ENCODE measurements at regions not wholly inside any gene's neighbourhood (a gene's known extent, or its start where the extent isn't known, plus 50 kb on each side); places are given as distances from the start of the nearest gene placed in this dataset.

DNA sequence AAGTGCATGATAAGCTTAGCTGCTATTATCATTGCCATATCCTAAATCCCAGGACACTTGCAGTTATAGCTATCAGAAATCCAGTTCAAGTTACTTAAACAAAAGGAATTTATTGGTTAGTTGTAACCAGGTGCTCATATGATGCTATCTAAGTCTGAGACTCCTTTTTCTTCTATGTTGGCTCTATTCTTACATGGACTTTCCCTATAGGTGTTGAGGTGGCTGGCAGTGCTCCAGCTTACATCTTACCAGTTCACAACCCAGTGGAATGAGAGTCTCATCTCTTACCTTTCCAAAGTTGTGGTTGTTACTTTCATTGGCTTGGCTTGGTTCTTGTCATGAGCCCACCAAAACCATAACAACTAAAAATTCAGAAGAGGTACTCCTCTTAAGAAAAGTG is 94.6 kb downstream of the DACT1 start:
- TF ChIP-seq ZFP3 (CRISPR knock-in tag; IDR thresholded peaks at IDR 0.05) (no peak), ZFP30 (CRISPR knock-in tag; IDR thresholded peaks at IDR 0.05) (no peak), ZNF565 (CRISPR knock-in tag; conservative IDR thresholded peaks at IDR 0.05; ENCODE audit: low read depth) (no peak), ZC3H10 (CRISPR knock-in tag; IDR thresholded peaks at IDR 0.05) (no peak), CSDC2 (CRISPR knock-in tag; IDR thresholded peaks at IDR 0.05) (no peak)
- TF ChIP-seq, protein P1, sequence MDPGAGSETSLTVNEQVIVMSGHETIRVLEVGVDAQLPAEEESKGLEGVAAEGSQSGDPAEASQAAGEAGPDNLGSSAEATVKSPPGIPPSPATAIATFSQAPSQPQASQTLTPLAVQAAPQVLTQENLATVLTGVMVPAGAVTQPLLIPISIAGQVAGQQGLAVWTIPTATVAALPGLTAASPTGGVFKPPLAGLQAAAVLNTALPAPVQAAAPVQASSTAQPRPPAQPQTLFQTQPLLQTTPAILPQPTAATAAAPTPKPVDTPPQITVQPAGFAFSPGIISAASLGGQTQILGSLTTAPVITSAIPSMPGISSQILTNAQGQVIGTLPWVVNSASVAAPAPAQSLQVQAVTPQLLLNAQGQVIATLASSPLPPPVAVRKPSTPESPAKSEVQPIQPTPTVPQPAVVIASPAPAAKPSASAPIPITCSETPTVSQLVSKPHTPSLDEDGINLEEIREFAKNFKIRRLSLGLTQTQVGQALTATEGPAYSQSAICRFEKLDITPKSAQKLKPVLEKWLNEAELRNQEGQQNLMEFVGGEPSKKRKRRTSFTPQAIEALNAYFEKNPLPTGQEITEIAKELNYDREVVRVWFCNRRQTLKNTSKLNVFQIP (CRISPR knock-in tag; IDR thresholded peaks at IDR 0.05; ENCODE audit: borderline replicate concordance, low read depth): no peak
- ATAC-seq: no peak

DNA sequence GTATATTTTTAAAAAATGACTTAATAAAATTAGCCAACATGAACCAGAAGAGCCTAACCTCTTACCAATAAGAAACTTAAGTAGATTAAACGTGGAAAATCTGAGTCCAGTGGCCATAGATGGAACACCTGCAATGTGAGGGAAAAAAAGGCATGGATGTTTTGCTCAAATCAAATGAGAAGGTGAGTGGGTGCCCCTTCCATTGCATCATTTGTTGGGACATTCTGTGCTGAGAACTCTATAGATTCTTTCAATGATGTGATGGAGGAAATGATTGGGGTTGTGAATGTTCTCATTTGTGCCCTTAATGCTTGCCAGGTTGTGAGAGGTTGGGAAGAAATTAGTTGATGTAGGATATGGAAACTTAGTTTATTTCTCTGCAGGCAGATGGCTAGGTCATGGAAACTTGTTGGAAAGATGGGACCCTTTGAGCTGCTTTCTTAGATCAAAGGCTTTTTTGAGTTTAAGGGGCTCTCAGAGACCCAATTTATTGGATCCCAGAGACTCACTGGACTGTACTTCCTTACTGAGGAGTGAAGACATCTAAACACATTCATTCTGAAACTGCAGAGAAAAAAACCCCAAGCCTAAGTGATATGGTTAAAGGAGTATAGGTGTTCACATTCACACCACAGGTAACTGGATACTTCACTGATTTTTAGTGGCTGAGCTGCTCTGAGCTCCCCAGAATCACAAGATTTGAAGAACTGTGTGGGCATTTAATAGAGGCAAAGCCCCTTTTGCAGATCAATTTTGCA is 95.9 kb downstream of the DACT1 start:
- no peak for TF ChIP-seq SNAI2 (CRISPR knock-in tag; IDR thresholded peaks at IDR 0.05)
- no peak for TF ChIP-seq ISL1 (CRISPR knock-in tag; IDR thresholded peaks at IDR 0.05)
- no peak for TF ChIP-seq ZC3H10 (CRISPR knock-in tag; IDR thresholded peaks at IDR 0.05)
- TF ChIP-seq RARB (CRISPR knock-in tag; IDR thresholded peaks at IDR 0.05): no peak
- no peak for TF ChIP-seq ZNF70 (CRISPR knock-in tag; IDR thresholded peaks at IDR 0.05)
- TF ChIP-seq CSDC2 (CRISPR knock-in tag; IDR thresholded peaks at IDR 0.05): no peak
- TF ChIP-seq ZFP3 (CRISPR knock-in tag; IDR thresholded peaks at IDR 0.05): no peak
- TF ChIP-seq GLIS3 (CRISPR knock-in tag; IDR thresholded peaks at IDR 0.05): no peak
- TF ChIP-seq TOX (CRISPR knock-in tag; IDR thresholded peaks at IDR 0.05; ENCODE audit: borderline replicate concordance): no peak
- no peak for TF ChIP-seq OSR1 (CRISPR knock-in tag; IDR thresholded peaks at IDR 0.05)
- TF ChIP-seq PPARA (CRISPR knock-in tag; IDR thresholded peaks at IDR 0.05; ENCODE audit: borderline replicate concordance): no peak
- TF ChIP-seq BACH2 (CRISPR knock-in tag; IDR thresholded peaks at IDR 0.05; ENCODE audit: borderline replicate concordance): no peak
- no peak for TF ChIP-seq ARNTL (CRISPR knock-in tag; IDR thresholded peaks at IDR 0.05; ENCODE audit: borderline replicate concordance, low read depth)
- no peak for ATAC-seq

DNA sequence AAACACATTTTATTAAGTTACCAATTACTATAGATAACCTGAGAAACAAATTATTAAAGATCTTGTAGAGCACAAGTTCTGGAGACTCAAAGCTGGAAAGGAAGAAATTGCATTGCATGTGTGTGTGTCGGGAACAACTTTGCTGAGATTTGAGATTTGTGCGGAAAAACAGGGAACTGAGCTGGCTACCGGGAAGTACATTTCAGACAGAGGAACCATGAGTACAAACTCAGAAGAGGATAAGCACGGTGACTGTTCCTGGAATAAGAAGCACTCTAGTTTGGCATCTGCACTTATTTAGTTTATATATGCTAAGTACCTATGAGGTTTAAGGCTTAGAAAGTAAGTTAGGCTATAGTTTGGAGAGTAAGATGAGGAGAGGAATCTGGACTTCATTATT is 97.8 kb downstream of the DACT1 start:
- no peak for ATAC-seq
- no peak for TF ChIP-seq ARNTL (CRISPR knock-in tag; IDR thresholded peaks at IDR 0.05; ENCODE audit: borderline replicate concordance, low read depth)
- TF ChIP-seq, protein P2, sequence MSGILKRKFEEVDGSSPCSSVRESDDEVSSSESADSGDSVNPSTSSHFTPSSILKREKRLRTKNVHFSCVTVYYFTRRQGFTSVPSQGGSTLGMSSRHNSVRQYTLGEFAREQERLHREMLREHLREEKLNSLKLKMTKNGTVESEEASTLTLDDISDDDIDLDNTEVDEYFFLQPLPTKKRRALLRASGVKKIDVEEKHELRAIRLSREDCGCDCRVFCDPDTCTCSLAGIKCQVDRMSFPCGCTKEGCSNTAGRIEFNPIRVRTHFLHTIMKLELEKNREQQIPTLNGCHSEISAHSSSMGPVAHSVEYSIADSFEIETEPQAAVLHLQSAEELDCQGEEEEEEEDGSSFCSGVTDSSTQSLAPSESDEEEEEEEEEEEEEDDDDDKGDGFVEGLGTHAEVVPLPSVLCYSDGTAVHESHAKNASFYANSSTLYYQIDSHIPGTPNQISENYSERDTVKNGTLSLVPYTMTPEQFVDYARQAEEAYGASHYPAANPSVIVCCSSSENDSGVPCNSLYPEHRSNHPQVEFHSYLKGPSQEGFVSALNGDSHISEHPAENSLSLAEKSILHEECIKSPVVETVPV (CRISPR knock-in tag; IDR thresholded peaks at IDR 0.05): no peak

DNA sequence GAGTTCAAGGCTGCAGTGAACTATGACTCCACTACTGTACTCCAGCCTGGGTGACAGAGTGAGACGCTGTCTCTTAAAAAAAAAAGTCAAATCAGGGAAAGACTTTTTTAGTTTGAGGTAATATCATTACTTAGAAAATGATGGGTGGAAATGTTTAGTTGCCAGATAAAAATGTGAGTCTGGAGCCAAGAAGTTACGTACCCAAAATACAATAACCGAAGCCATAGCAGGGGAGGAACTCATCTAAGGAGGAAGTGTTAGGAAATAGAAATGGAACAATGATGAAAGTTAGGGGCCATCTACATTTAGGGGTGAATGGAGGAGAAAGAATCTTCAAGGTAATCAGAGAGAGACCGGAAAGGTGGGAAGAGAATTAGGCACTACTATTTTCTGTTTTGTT is 98.8 kb downstream of the DACT1 start:
- TF ChIP-seq OSR1 (CRISPR knock-in tag; IDR thresholded peaks at IDR 0.05) (no peak), GLIS3 (CRISPR knock-in tag; IDR thresholded peaks at IDR 0.05) (no peak), ESRRG (CRISPR knock-in tag; IDR thresholded peaks at IDR 0.05) (no peak), ZFP30 (CRISPR knock-in tag; IDR thresholded peaks at IDR 0.05) (no peak), BACH2 (CRISPR knock-in tag; IDR thresholded peaks at IDR 0.05; ENCODE audit: borderline replicate concordance) (no peak), ARNTL (CRISPR knock-in tag; IDR thresholded peaks at IDR 0.05; ENCODE audit: borderline replicate concordance, low read depth) (no peak), ZNF8 (CRISPR knock-in tag; IDR thresholded peaks at IDR 0.05) (no peak), ZNF565 (CRISPR knock-in tag; conservative IDR thresholded peaks at IDR 0.05; ENCODE audit: low read depth) (no peak), ISL1 (CRISPR knock-in tag; IDR thresholded peaks at IDR 0.05) (no peak), ZC3H10 (CRISPR knock-in tag; IDR thresholded peaks at IDR 0.05) (no peak), CSDC2 (CRISPR knock-in tag; IDR thresholded peaks at IDR 0.05) (no peak), PPARA (CRISPR knock-in tag; IDR thresholded peaks at IDR 0.05; ENCODE audit: borderline replicate concordance) (no peak), SNAI2 (CRISPR knock-in tag; IDR thresholded peaks at IDR 0.05) (no peak), ZFP3 (CRISPR knock-in tag; IDR thresholded peaks at IDR 0.05) (no peak)
- TF ChIP-seq, protein P3, sequence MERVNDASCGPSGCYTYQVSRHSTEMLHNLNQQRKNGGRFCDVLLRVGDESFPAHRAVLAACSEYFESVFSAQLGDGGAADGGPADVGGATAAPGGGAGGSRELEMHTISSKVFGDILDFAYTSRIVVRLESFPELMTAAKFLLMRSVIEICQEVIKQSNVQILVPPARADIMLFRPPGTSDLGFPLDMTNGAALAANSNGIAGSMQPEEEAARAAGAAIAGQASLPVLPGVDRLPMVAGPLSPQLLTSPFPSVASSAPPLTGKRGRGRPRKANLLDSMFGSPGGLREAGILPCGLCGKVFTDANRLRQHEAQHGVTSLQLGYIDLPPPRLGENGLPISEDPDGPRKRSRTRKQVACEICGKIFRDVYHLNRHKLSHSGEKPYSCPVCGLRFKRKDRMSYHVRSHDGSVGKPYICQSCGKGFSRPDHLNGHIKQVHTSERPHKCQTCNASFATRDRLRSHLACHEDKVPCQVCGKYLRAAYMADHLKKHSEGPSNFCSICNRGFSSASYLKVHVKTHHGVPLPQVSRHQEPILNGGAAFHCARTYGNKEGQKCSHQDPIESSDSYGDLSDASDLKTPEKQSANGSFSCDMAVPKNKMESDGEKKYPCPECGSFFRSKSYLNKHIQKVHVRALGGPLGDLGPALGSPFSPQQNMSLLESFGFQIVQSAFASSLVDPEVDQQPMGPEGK (CRISPR knock-in tag; IDR thresholded peaks at IDR 0.05; ENCODE audit: borderline replicate concordance): no peak
- TF ChIP-seq, protein P2 (CRISPR knock-in tag; IDR thresholded peaks at IDR 0.05): no peak
- TF ChIP-seq, protein P4, sequence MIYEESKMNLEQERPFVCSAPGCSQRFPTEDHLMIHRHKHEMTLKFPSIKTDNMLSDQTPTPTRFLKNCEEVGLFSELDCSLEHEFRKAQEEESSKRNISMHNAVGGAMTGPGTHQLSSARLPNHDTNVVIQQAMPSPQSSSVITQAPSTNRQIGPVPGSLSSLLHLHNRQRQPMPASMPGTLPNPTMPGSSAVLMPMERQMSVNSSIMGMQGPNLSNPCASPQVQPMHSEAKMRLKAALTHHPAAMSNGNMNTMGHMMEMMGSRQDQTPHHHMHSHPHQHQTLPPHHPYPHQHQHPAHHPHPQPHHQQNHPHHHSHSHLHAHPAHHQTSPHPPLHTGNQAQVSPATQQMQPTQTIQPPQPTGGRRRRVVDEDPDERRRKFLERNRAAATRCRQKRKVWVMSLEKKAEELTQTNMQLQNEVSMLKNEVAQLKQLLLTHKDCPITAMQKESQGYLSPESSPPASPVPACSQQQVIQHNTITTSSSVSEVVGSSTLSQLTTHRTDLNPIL (CRISPR knock-in tag; IDR thresholded peaks at IDR 0.05; ENCODE audit: low read depth): no peak
- no peak for ATAC-seq
